HepG2 (cell line): ENCODE measurements at regions not wholly inside any gene's neighbourhood (a gene's known extent, or its start where the extent isn't known, plus 50 kb on each side); places are given as distances from the start of the nearest gene placed in this dataset.
A peak's percentile ranks its signal among the peaks of the same experiment; 100 is the strongest.

Experiments used
- CREM ChIP-seq, 2 experiments: sonication (generic) in 1 of 2; formaldehyde crosslinking in 1 of 2; IDR thresholded peaks; 2 replicates each; pipeline versions ENCODE4 v1.4.0 to v1.6.1; 2016 to 2020; ENCODE audit warnings: antibody characterized with exemption in 1 of 2, mild to moderate bottlenecking in 1 of 2, missing genetic modification reagents in 1 of 2
- FOXJ3 ChIP-seq: sonication (generic); formaldehyde crosslinking; IDR thresholded peaks from 2 replicates; pipeline ENCODE4 v1.4.0; 2020; ENCODE audit warnings: missing genetic modification reagents, mild to moderate bottlenecking, borderline replicate concordance
- GFI1 ChIP-seq: sonication (generic); formaldehyde crosslinking; IDR thresholded peaks from 2 replicates; pipeline ENCODE4 v1.5.0; 2020; ENCODE audit warnings: missing genetic modification reagents, mild to moderate bottlenecking, borderline replicate concordance
- HNF4A ChIP-seq: sonication (generic); formaldehyde crosslinking; IDR thresholded peaks from 2 replicates; pipeline ENCODE4 v1.4.0; 2020; ENCODE audit warnings: missing genetic modification reagents
- ISL2 ChIP-seq: sonication (generic); formaldehyde crosslinking; IDR thresholded peaks from 2 replicates; pipeline ENCODE4 v1.5.0; 2020; ENCODE audit warnings: missing genetic modification reagents
- MEF2D ChIP-seq: sonication (generic); formaldehyde crosslinking; IDR thresholded peaks from 2 replicates; pipeline ENCODE4 v1.5.1; 2020; ENCODE audit warnings: mild to moderate bottlenecking, missing genetic modification reagents
- NCOA2 ChIP-seq: sonication (generic); formaldehyde crosslinking; IDR thresholded peaks from 2 replicates; pipeline ENCODE4 v1.8.0; 2022; ENCODE audit warnings: inconsistent platforms
- SOX6 ChIP-seq, 2 experiments: fragments of 450-650 bp in 1 of 2; sonication (generic) in 1 of 2; formaldehyde crosslinking in 1 of 2; IDR thresholded peaks; 2 replicates each; pipeline versions ENCODE4 v1.4.0 to v1.6.1; 2017 to 2020; ENCODE audit warnings: antibody characterized with exemption in 1 of 2, mild to moderate bottlenecking in 1 of 2, missing genetic modification reagents in 1 of 2
- SRF ChIP-seq: IDR thresholded peaks from 2 replicates; pipeline ENCODE4 v1.6.1; 2011; ENCODE audit warnings: mild to moderate bottlenecking, low read depth, low read length, moderate library complexity
- STAG1 ChIP-seq: sonication (generic); formaldehyde crosslinking; IDR thresholded peaks from 2 replicates; pipeline ENCODE4 v1.4.0; 2020; ENCODE audit warnings: missing genetic modification reagents
- ZNF609 ChIP-seq: sonication (generic); formaldehyde crosslinking; IDR thresholded peaks from 2 replicates; pipeline ENCODE4 v1.4.0; 2020; ENCODE audit warnings: mild to moderate bottlenecking, missing genetic modification reagents, borderline replicate concordance
- ZNF776 ChIP-seq: sonication (generic); formaldehyde crosslinking; IDR thresholded peaks from 2 replicates; pipeline ENCODE4 v1.4.0; 2020; ENCODE audit warnings: mild to moderate bottlenecking, missing genetic modification reagents
- TF ChIP-seq, protein P1 (sequence below): IDR thresholded peaks from 2 replicates; pipeline ENCODE4 v1.6.1; 2016; ENCODE audit warnings: mild to moderate bottlenecking
- TF ChIP-seq, protein P2 (sequence below): sonication (generic); formaldehyde crosslinking; IDR thresholded peaks from 2 replicates; pipeline ENCODE4 v1.5.0; 2020; ENCODE audit warnings: mild to moderate bottlenecking, missing genetic modification reagents, borderline replicate concordance
- TF ChIP-seq, protein P3 (sequence below): sonication (generic); formaldehyde crosslinking; IDR thresholded peaks from 2 replicates; pipeline ENCODE4 v1.4.0; 2020; ENCODE audit warnings: mild to moderate bottlenecking, missing genetic modification reagents

GRCh38 chr15:62431008-62431797 lies 266.1 kb upstream of the C2CD4B start (continued):
- TF ChIP-seq ZNF609 = 0 out of 2 replicates have a peak, but pooled peaks have one; percentile 26
- TF ChIP-seq, protein P1, sequence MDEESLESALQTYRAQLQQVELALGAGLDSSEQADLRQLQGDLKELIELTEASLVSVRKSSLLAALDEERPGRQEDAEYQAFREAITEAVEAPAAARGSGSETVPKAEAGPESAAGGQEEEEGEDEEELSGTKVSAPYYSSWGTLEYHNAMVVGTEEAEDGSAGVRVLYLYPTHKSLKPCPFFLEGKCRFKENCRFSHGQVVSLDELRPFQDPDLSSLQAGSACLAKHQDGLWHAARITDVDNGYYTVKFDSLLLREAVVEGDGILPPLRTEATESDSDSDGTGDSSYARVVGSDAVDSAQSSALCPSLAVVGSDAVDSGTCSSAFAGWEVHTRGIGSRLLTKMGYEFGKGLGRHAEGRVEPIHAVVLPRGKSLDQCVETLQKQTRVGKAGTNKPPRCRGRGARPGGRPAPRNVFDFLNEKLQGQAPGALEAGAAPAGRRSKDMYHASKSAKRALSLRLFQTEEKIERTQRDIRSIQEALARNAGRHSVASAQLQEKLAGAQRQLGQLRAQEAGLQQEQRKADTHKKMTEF (CRISPR knock-in tag) = peak; percentile 31; the same call in 1 of the 2 replicates
- TF ChIP-seq HNF4A (CRISPR knock-in tag) = peak; percentile 52; the same call in 1 of the 2 replicates
- TF ChIP-seq ISL2 = peak; percentile 72; the same call in 1 of the 2 replicates
- 0 out of 2 replicates have a peak, but pooled peaks have one; percentile 7 for TF ChIP-seq STAG1 (CRISPR knock-in tag)
- no peak for TF ChIP-seq ZNF776
- TF ChIP-seq SOX6 (IDR thresholded peaks at IDR 0.05) = no peak
- TF ChIP-seq SOX6 (CRISPR knock-in tag; IDR thresholded peaks at IDR 0.05) = peak; percentile 42; the same call in 1 of the 2 replicates
- TF ChIP-seq, protein P2, sequence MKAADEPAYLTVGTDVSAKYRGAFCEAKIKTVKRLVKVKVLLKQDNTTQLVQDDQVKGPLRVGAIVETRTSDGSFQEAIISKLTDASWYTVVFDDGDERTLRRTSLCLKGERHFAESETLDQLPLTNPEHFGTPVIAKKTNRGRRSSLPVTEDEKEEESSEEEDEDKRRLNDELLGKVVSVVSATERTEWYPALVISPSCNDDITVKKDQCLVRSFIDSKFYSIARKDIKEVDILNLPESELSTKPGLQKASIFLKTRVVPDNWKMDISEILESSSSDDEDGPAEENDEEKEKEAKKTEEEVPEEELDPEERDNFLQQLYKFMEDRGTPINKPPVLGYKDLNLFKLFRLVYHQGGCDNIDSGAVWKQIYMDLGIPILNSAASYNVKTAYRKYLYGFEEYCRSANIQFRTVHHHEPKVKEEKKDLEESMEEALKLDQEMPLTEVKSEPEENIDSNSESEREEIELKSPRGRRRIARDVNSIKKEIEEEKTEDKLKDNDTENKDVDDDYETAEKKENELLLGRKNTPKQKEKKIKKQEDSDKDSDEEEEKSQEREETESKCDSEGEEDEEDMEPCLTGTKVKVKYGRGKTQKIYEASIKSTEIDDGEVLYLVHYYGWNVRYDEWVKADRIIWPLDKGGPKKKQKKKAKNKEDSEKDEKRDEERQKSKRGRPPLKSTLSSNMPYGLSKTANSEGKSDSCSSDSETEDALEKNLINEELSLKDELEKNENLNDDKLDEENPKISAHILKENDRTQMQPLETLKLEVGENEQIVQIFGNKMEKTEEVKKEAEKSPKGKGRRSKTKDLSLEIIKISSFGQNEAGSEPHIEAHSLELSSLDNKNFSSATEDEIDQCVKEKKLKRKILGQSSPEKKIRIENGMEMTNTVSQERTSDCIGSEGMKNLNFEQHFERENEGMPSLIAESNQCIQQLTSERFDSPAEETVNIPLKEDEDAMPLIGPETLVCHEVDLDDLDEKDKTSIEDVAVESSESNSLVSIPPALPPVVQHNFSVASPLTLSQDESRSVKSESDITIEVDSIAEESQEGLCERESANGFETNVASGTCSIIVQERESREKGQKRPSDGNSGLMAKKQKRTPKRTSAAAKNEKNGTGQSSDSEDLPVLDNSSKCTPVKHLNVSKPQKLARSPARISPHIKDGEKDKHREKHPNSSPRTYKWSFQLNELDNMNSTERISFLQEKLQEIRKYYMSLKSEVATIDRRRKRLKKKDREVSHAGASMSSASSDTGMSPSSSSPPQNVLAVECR = peak; percentile 23; the same call in 1 of the 2 replicates
- TF ChIP-seq NCOA2 (CRISPR knock-in tag) = peak; percentile 54
- TF ChIP-seq, protein P3, sequence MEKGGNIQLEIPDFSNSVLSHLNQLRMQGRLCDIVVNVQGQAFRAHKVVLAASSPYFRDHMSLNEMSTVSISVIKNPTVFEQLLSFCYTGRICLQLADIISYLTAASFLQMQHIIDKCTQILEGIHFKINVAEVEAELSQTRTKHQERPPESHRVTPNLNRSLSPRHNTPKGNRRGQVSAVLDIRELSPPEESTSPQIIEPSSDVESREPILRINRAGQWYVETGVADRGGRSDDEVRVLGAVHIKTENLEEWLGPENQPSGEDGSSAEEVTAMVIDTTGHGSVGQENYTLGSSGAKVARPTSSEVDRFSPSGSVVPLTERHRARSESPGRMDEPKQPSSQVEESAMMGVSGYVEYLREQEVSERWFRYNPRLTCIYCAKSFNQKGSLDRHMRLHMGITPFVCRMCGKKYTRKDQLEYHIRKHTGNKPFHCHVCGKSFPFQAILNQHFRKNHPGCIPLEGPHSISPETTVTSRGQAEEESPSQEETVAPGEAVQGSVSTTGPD (CRISPR knock-in tag) = 0 out of 2 replicates have a peak, but pooled peaks have one; percentile 42
- TF ChIP-seq FOXJ3 (CRISPR knock-in tag) = peak; percentile 53; the same call in 1 of the 2 replicates
- TF ChIP-seq MEF2D (CRISPR knock-in tag) = 0 out of 2 replicates have a peak, but pooled peaks have one; percentile 32
- no peak for TF ChIP-seq SRF
- TF ChIP-seq GFI1 (CRISPR knock-in tag) = 0 out of 2 replicates have a peak, but pooled peaks have one; percentile 21
- peak; percentile 50; the same call in 1 of the 2 replicates for TF ChIP-seq CREM (IDR thresholded peaks at IDR 0.05)
- TF ChIP-seq CREM (CRISPR knock-in tag; IDR thresholded peaks at IDR 0.05) = no peak
